Esophagus muscularis mucosa (tissue), 4 donors: ENCODE measurements at regions not wholly inside any gene's neighbourhood (a gene's known extent, or its start where the extent isn't known, plus 50 kb on each side); places are given as distances from the start of the nearest gene placed in this dataset.

Experiments used
- EP300 ChIP-seq: sonication (generic); formaldehyde crosslinking; IDR thresholded peaks from one replicate; pipeline ENCODE4 v1.6.1; 2017; ENCODE audit warnings: antibody characterized with exemption
- POLR2A ChIP-seq: fragments of 450-650 bp; IDR thresholded peaks from one replicate; pipeline ENCODE4 v1.6.1; 2017; ENCODE audit warnings: antibody characterized with exemption, moderate library complexity, mild to moderate bottlenecking, low read depth
- TF ChIP-seq, protein P1 (sequence below), 3 experiments: fragments of 200-600 bp in 2 of 3; fragments of 450-650 bp in 1 of 3; sonication (generic) in 2 of 3; IDR thresholded peaks; one replicate each; pipeline ENCODE4 v1.5.1; 2017 to 2019; ENCODE audit warnings: antibody characterized with exemption in 3 of 3, mild to moderate bottlenecking in 2 of 3, moderate library complexity in 1 of 3

DNA sequence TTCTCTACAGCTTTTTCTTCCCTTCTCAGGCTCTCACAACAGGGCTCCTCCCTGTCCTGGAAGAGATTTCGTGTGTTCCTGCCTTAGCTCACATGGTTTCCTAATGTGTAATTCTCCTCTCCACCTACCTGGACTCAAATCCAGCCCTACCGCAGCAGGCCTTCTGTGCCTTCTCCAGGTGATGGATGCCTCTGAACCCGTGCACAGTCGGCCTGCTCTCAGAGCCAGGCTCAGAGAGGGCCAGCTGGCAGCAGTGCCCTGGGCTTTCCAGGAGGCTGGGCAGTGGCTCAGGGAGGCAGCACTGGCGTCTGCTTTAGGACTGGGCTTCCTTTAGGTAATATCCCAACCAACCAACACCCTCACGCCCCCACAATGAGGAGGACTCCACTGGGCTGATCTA lies 123.2 kb upstream of the TMC3 start:
- TF ChIP-seq EP300 (no peak), POLR2A (no peak)
- TF ChIP-seq, protein P1, sequence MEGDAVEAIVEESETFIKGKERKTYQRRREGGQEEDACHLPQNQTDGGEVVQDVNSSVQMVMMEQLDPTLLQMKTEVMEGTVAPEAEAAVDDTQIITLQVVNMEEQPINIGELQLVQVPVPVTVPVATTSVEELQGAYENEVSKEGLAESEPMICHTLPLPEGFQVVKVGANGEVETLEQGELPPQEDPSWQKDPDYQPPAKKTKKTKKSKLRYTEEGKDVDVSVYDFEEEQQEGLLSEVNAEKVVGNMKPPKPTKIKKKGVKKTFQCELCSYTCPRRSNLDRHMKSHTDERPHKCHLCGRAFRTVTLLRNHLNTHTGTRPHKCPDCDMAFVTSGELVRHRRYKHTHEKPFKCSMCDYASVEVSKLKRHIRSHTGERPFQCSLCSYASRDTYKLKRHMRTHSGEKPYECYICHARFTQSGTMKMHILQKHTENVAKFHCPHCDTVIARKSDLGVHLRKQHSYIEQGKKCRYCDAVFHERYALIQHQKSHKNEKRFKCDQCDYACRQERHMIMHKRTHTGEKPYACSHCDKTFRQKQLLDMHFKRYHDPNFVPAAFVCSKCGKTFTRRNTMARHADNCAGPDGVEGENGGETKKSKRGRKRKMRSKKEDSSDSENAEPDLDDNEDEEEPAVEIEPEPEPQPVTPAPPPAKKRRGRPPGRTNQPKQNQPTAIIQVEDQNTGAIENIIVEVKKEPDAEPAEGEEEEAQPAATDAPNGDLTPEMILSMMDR (IDR thresholded peaks at IDR 0.05): no peak
